NT2/D1 (cell line): ENCODE measurements at regions not wholly inside any gene's neighbourhood (a gene's known extent, or its start where the extent isn't known, plus 50 kb on each side); places are given as distances from the start of the nearest gene placed in this dataset.

ENCODE experiments used
- SUZ12 ChIP-seq: IDR thresholded peaks from 2 replicates; pipeline ENCODE4 v1.6.1; 2011; ENCODE audit not compliant: insufficient read length, insufficient read depth; ENCODE audit errors: extremely low read depth
- YY1 ChIP-seq: IDR thresholded peaks from 2 replicates; pipeline ENCODE4 v1.6.1; 2011; ENCODE audit not compliant: insufficient read length, insufficient read depth
- ZNF274 ChIP-seq: IDR thresholded peaks from 2 replicates; pipeline ENCODE4 v1.6.1; 2011; ENCODE audit warnings: mild to moderate bottlenecking, low read depth, low read length

DNA sequence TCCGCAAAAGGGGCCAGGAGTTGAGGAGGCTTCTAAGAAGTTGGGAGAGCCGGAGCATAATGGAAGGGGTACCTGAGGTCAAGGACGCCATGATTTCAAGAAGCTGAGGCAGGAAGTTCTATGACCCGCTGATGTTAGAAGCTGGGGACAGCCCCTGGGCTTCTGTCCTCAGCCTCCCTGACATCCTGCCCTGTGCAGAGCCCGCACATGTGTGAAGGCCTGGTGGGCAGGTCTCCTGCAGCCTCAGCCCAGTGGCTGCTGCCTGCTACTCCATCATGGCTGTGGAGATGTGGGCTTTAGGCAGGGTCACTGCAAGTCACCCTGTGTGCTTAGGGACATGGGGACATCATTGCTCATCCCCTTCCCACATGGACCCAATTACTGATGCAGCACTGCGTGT lies 53.8 kb upstream of the PCBD1 start:
- no peak for TF ChIP-seq YY1
- TF ChIP-seq SUZ12: no peak
- no peak for TF ChIP-seq ZNF274
